ENCODE measurements at regions not wholly inside any gene's neighbourhood (a gene's known extent, or its start where the extent isn't known, plus 50 kb on each side); places are given as distances from the start of the nearest gene placed in this dataset.

DNA sequence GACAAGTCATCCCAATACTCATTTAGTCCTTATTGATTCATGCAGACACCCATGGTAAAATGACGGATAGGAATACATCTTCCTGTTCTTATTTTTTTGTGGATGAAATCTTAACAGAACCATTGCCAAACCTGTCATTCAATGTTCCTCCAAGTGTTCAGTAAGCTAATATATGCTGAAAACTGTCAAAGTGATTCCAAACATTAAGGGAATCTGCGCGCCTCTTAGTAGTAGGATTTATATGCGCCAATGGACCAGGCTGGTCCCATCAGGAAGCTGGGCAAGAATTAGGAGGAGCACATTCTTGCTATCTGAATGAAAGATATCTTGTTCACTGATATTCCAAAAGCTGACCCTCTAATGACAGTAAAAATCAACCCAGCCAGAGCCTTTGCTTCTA is 168.9 kb upstream of the STMND1 start:
- 0 out of 2 replicates have a peak overlapping the region, but pooled peaks have one; percentile 9 for H3K4ac ChIP-seq (ENCODE audit: low read depth, low read length)
- BruUV-seq (replicated peaks) = no TSS peak
- no peaks in the 10 kb centered on the region for H3K9me1 ChIP-seq (ENCODE audit: insufficient read depth, low read length)
- DNase-seq (no peak), ATAC-seq (ENCODE audit: low read depth) (no peak)
- no peaks in the 10 kb centered on the region for H3K27me3 ChIP-seq (ENCODE audit: control insufficient read depth, insufficient read depth, low read length)
- no peaks in the 10 kb centered on the region for H3K36me3 ChIP-seq (ENCODE audit: control insufficient read depth, insufficient read depth, low read length)
- CTCF ChIA-PET = interaction anchor here (0.6 to 1.5 kb wide), 3 partner anchors 31 to 572 kb away, joined by 3 read pairs; no protein-coding TSS in a partner anchor
- H3K56ac ChIP-seq (ENCODE audit: extremely low read depth, insufficient read depth, low read length) = no peak overlapping the region
- no peaks in the 10 kb centered on the region for H4K20me1 ChIP-seq (ENCODE audit: insufficient read depth, low read length)
- H4K8ac ChIP-seq (ENCODE audit: low read depth in 2 of 2, low read length in 2 of 2) = no peak overlapping the region
- no peak overlapping the region for H2AFZ ChIP-seq (replicated peaks; ENCODE audit: low read length, poor library complexity)
- H3K14ac ChIP-seq (replicated peaks; ENCODE audit: low read depth, low read length) = no peak overlapping the region
- no peak overlapping the region for H3K9ac ChIP-seq (ENCODE audit: low read depth, low read length)
- no peak overlapping the region for H2BK120ac ChIP-seq (ENCODE audit: low read depth, low read length)
- no peak overlapping the region for H3K27ac ChIP-seq (ENCODE audit: insufficient read depth, low read length)
- no peak overlapping the region for H3K4me2 ChIP-seq (ENCODE audit: low read depth, low read length)
- no peak overlapping the region for H4K5ac ChIP-seq (ENCODE audit: low read depth, low read length)
- peak overlapping the region; percentile 14; the same call in 1 of the 2 replicates for H2BK20ac ChIP-seq (ENCODE audit: low read depth, low read length)
- no peaks in the 10 kb centered on the region for H3K79me1 ChIP-seq (ENCODE audit: low read depth in 1 of 2, low read length in 2 of 2)
- WGBS, 2 experiments (ENCODE audit: extremely low coverage in 2 of 2, insufficient read length in 1 of 2) = no CpG with 5 or more reads among the region's 4 CpGs
- in situ Hi-C loops (cut with MboI; ENCODE audit: low sequenced_read_pairs) = no loop called here
- TF ChIP-seq, protein P1, sequence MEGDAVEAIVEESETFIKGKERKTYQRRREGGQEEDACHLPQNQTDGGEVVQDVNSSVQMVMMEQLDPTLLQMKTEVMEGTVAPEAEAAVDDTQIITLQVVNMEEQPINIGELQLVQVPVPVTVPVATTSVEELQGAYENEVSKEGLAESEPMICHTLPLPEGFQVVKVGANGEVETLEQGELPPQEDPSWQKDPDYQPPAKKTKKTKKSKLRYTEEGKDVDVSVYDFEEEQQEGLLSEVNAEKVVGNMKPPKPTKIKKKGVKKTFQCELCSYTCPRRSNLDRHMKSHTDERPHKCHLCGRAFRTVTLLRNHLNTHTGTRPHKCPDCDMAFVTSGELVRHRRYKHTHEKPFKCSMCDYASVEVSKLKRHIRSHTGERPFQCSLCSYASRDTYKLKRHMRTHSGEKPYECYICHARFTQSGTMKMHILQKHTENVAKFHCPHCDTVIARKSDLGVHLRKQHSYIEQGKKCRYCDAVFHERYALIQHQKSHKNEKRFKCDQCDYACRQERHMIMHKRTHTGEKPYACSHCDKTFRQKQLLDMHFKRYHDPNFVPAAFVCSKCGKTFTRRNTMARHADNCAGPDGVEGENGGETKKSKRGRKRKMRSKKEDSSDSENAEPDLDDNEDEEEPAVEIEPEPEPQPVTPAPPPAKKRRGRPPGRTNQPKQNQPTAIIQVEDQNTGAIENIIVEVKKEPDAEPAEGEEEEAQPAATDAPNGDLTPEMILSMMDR (conservative IDR thresholded peaks at IDR 0.05; ENCODE audit: low read depth, low read length) = no peak
- TF ChIP-seq NFE2L2 (IDR thresholded peaks at IDR 0.05; ENCODE audit: low read depth, low read length) (no peak), RFX5 (IDR thresholded peaks at IDR 0.05; ENCODE audit: low read depth, low read length) (no peak), CEBPB (IDR thresholded peaks at IDR 0.05; ENCODE audit: low read depth, low read length) (no peak), SMC3 (IDR thresholded peaks at IDR 0.05; ENCODE audit: low read depth, low read length) (no peak), RAD21 (IDR thresholded peaks at IDR 0.05; ENCODE audit: low read length) (no peak), MXI1 (IDR thresholded peaks at IDR 0.05; ENCODE audit: borderline replicate concordance, low read depth, low read length) (no peak), MAFK (IDR thresholded peaks at IDR 0.05; ENCODE audit: low read depth, low read length) (no peak), RCOR1 (IDR thresholded peaks at IDR 0.05; ENCODE audit: insufficient replicate concordance, low read length) (no peak)
- TF ChIP-seq, protein P2, sequence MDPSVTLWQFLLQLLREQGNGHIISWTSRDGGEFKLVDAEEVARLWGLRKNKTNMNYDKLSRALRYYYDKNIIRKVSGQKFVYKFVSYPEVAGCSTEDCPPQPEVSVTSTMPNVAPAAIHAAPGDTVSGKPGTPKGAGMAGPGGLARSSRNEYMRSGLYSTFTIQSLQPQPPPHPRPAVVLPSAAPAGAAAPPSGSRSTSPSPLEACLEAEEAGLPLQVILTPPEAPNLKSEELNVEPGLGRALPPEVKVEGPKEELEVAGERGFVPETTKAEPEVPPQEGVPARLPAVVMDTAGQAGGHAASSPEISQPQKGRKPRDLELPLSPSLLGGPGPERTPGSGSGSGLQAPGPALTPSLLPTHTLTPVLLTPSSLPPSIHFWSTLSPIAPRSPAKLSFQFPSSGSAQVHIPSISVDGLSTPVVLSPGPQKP (IDR thresholded peaks at IDR 0.05; ENCODE audit: borderline replicate concordance, low read depth, low read length) = no peak
- TF ChIP-seq, protein P3, sequence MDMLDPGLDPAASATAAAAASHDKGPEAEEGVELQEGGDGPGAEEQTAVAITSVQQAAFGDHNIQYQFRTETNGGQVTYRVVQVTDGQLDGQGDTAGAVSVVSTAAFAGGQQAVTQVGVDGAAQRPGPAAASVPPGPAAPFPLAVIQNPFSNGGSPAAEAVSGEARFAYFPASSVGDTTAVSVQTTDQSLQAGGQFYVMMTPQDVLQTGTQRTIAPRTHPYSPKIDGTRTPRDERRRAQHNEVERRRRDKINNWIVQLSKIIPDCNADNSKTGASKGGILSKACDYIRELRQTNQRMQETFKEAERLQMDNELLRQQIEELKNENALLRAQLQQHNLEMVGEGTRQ (IDR thresholded peaks at IDR 0.05; ENCODE audit: low read depth, low read length) = no peak
- no peak overlapping the region for H3K4me3 ChIP-seq (ENCODE audit: insufficient read depth, low read depth, low read length)
- H2BK5ac ChIP-seq (ENCODE audit: low read depth, low read length, poor library complexity, severe bottlenecking) = no peak overlapping the region
- 0 out of 2 replicates have a peak overlapping the region, but pooled peaks have one; percentile 38 for H3K18ac ChIP-seq (ENCODE audit: low read depth, low read length)
- H3K4me1 ChIP-seq (ENCODE audit: control insufficient read depth, insufficient read depth, low read length) = peaks cover 7% of the 10 kb centered on the region; the same call in 1 of the 2 replicates
- H2BK15ac ChIP-seq (ENCODE audit: low read depth, low read length) = no peak overlapping the region
- intact Hi-C loops (cut with micrococcal nuclease) = no loop called here
- H3K9me3 ChIP-seq (ENCODE audit: control insufficient read depth, insufficient read depth, low read length) = no peaks in the 10 kb centered on the region
- POLR2A ChIA-PET (ENCODE audit: unreplicated experiment) = no interaction called here
- peak overlapping the region; percentile 44; the same call in 1 of the 2 replicates for H4K91ac ChIP-seq (ENCODE audit: insufficient read depth, low read depth, low read length)
- H2AK9ac ChIP-seq (replicated peaks; ENCODE audit: low read depth, low read length, poor library complexity) = no peak overlapping the region
- no peak overlapping the region for H2AK5ac ChIP-seq (ENCODE audit: low read depth, low read length)
- dilution Hi-C loops (cut with HindIII; ENCODE audit: low sequenced_read_pairs, unreplicated experiment) = no loop called here
- no peak overlapping the region for H3K23ac ChIP-seq (ENCODE audit: low read depth, low read length)
